Esophagus squamous epithelium (tissue), 4 donors: ENCODE measurements at regions not wholly inside any gene's neighbourhood (a gene's known extent, or its start where the extent isn't known, plus 50 kb on each side); places are given as distances from the start of the nearest gene placed in this dataset.

Source experiments
- POLR2A ChIP-seq, 4 donors: fragments of 450-650 bp; IDR thresholded peaks; one replicate each; pipeline ENCODE4 v1.6.1; 2017; ENCODE audit warnings: antibody characterized with exemption in 4 of 4, mild to moderate bottlenecking in 4 of 4, moderate library complexity in 3 of 4
- TF ChIP-seq, protein P1 (sequence below), 6 experiments: fragments of 450-650 bp in 4 of 6; fragments of 200-600 bp in 2 of 6; sonication (generic) in 2 of 6; IDR thresholded peaks; one replicate each; pipeline ENCODE4 v1.5.1; 2016 to 2019; ENCODE audit warnings: antibody characterized with exemption in 6 of 6, mild to moderate bottlenecking in 4 of 6, moderate library complexity in 4 of 6

DNA sequence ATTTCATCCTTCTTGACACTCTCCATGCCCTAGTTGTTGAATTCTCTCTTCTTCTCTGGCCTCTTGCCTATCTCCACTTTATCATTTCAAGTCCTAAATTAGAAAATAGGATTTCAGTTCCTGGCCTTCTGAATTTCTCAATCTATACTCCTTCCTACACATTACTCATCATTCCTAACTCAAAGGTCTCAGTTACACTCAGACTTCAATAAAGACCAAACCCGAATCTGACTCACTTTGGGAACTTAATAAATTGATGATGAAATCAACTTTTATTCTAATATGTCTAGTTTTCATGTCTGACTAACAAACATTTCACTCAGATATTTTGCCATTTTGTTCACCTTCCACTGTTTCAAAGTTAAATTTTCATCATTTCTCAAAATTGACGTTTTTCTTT, 113.6 kb upstream of the TSLP start:
- TF ChIP-seq, protein P1, sequence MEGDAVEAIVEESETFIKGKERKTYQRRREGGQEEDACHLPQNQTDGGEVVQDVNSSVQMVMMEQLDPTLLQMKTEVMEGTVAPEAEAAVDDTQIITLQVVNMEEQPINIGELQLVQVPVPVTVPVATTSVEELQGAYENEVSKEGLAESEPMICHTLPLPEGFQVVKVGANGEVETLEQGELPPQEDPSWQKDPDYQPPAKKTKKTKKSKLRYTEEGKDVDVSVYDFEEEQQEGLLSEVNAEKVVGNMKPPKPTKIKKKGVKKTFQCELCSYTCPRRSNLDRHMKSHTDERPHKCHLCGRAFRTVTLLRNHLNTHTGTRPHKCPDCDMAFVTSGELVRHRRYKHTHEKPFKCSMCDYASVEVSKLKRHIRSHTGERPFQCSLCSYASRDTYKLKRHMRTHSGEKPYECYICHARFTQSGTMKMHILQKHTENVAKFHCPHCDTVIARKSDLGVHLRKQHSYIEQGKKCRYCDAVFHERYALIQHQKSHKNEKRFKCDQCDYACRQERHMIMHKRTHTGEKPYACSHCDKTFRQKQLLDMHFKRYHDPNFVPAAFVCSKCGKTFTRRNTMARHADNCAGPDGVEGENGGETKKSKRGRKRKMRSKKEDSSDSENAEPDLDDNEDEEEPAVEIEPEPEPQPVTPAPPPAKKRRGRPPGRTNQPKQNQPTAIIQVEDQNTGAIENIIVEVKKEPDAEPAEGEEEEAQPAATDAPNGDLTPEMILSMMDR (IDR thresholded peaks at IDR 0.05): no peak
- TF ChIP-seq POLR2A (IDR thresholded peaks at IDR 0.05): no peak
